HAP-1 (cell line): ENCODE measurements at regions not wholly inside any gene's neighbourhood (a gene's known extent, or its start where the extent isn't known, plus 50 kb on each side); places are given as distances from the start of the nearest gene placed in this dataset.
"Not testable (repeated sequence)": the region's sequence is repeated elsewhere in the genome, so short reads cannot be mapped to it uniquely, and the experiment has no call there.

Experiments
- DNase-seq, 2 experiments: peaks; one replicate each; pipeline ENCODE4 v3.0.0-alpha.2; 2016 to 2020; ENCODE audit warnings: low spot score in 2 of 2
- H3K27me3 ChIP-seq: fragments of 250-450 bp; sonication (Bioruptor Pico); 2 replicates; pipeline ENCODE4 v1.5.1; 2020; ENCODE audit warnings: low read depth, mild to moderate bottlenecking, moderate library complexity
- H3K36me3 ChIP-seq: fragments of 250-450 bp; sonication (Bioruptor Pico); replicated peaks from 2 replicates; pipeline ENCODE4 v1.5.1; 2020; ENCODE audit warnings: mild to moderate bottlenecking
- H3K4me1 ChIP-seq: fragments of 250-450 bp; sonication (Bioruptor Pico); 2 replicates; pipeline ENCODE4 v1.5.1; 2020; ENCODE audit warnings: mild to moderate bottlenecking
- H3K4me3 ChIP-seq: fragments of 250-450 bp; sonication (Bioruptor Pico); 2 replicates; pipeline ENCODE4 v1.5.1; 2020; ENCODE audit warnings: mild to moderate bottlenecking, moderate library complexity
- H3K9me3 ChIP-seq: fragments of 250-450 bp; sonication (Bioruptor Pico); 2 replicates; pipeline ENCODE4 v1.5.1; 2020; ENCODE audit warnings: mild to moderate bottlenecking, moderate library complexity
- in situ Hi-C: fragments of 300-500 bp; cut with MboI; formaldehyde crosslinking; loops from 3 replicates; pipeline ENCODE4 v1.14.3; 2020; ENCODE audit warnings: low sequenced_read_pairs, inconsistent platforms, mixed read lengths

GRCh38 chr2:58494071-58494501 is 253.0 kb upstream of the FANCL start:
- DNase-seq: no peak
- in situ Hi-C loops: no loop called here
- Histone ChIP-seq H3K9me3 (no peaks in the 10 kb centered on the region), H3K36me3 (no peaks in the 10 kb centered on the region), H3K4me3 (no peak overlapping the region), H3K4me1 (no peaks in the 10 kb centered on the region), H3K27me3 (no peaks in the 10 kb centered on the region)

- DNase-seq: no peak
- Histone ChIP-seq H3K4me3 (no peak overlapping the region), H3K9me3 (no peaks in the 10 kb centered on the region), H3K36me3 (no peaks in the 10 kb centered on the region), H3K4me1 (no peaks in the 10 kb centered on the region), H3K27me3 (peaks cover 2% of the 10 kb centered on the region; the same call in 1 of the 2 replicates)
- in situ Hi-C loops: no loop called here
Measured at GRCh38 chr2:58484629-58485028, 243.5 kb upstream of the FANCL start.

GRCh38 chr2:58484221-58484620 is 243.1 kb upstream of the FANCL start:
- DNase-seq: no peak
- in situ Hi-C loops: no loop called here
- Histone ChIP-seq H3K9me3 (no peaks in the 10 kb centered on the region), H3K27me3 (peaks cover 2% of the 10 kb centered on the region; the same call in 1 of the 2 replicates), H3K4me1 (no peaks in the 10 kb centered on the region), H3K36me3 (no peaks in the 10 kb centered on the region), H3K4me3 (no peak overlapping the region)

GRCh38 chr2:58483307-58483706 is 242.2 kb upstream of the FANCL start:
- Histone ChIP-seq H3K4me1 (no peaks in the 10 kb centered on the region), H3K4me3 (no peak overlapping the region), H3K27me3 (peaks cover 2% of the 10 kb centered on the region; the same call in 1 of the 2 replicates), H3K36me3 (no peaks in the 10 kb centered on the region), H3K9me3 (no peaks in the 10 kb centered on the region)
- DNase-seq: no peak
- in situ Hi-C loops: no loop called here

GRCh38 chr2:58481670-58482069 is 240.5 kb upstream of the FANCL start:
- in situ Hi-C loops: no loop called here
- Histone ChIP-seq H3K27me3 (peaks cover 2% of the 10 kb centered on the region; the same call in 1 of the 2 replicates), H3K4me1 (no peaks in the 10 kb centered on the region), H3K36me3 (no peaks in the 10 kb centered on the region), H3K9me3 (no peaks in the 10 kb centered on the region), H3K4me3 (no peak overlapping the region)
- no peak for DNase-seq

GRCh38 chr2:58480141-58480540 is 239.0 kb upstream of the FANCL start:
- Histone ChIP-seq H3K27me3 (peaks cover 3% of the 10 kb centered on the region), H3K36me3 (no peaks in the 10 kb centered on the region), H3K9me3 (no peaks in the 10 kb centered on the region), H3K4me1 (no peaks in the 10 kb centered on the region), H3K4me3 (no peak overlapping the region)
- no peak for DNase-seq
- in situ Hi-C loops: no loop called here

- Histone ChIP-seq H3K4me1 (no peaks in the 10 kb centered on the region), H3K4me3 (no peak overlapping the region), H3K36me3 (no peaks in the 10 kb centered on the region), H3K27me3 (peaks cover 6% of the 10 kb centered on the region), H3K9me3 (no peaks in the 10 kb centered on the region)
- DNase-seq: no peak
- in situ Hi-C loops: no loop called here
Measured at GRCh38 chr2:58479535-58480140, 238.5 kb upstream of the FANCL start.

GRCh38 chr2:58476556-58476955 is 235.4 kb upstream of the FANCL start:
- Histone ChIP-seq H3K4me3 (no peak overlapping the region), H3K36me3 (no peaks in the 10 kb centered on the region), H3K27me3 (peaks cover 11% of the 10 kb centered on the region; the same call in 1 of the 2 replicates), H3K4me1 (no peaks in the 10 kb centered on the region), H3K9me3 (no peaks in the 10 kb centered on the region)
- no peak for DNase-seq
- in situ Hi-C loops: no loop called here

- H3K9me3 ChIP-seq: no peaks in the 10 kb centered on the region
- peaks cover 11% of the 10 kb centered on the region; the same call in 1 of the 2 replicates for H3K27me3 ChIP-seq
- DNase-seq: peak; percentile 7 to 83
- H3K4me3 ChIP-seq: no peak overlapping the region
- H3K36me3 ChIP-seq: no peaks in the 10 kb centered on the region
- no peaks in the 10 kb centered on the region for H3K4me1 ChIP-seq
- in situ Hi-C loops: no loop called here
Measured at GRCh38 chr2:58475756-58476155, 234.6 kb upstream of the FANCL start.

- no peak overlapping the region for H3K4me3 ChIP-seq
- H3K9me3 ChIP-seq: no peaks in the 10 kb centered on the region
- in situ Hi-C loops: no loop called here
- H3K27me3 ChIP-seq: peaks cover 21% of the 10 kb centered on the region
- no peaks in the 10 kb centered on the region for H3K4me1 ChIP-seq
- no peak for DNase-seq
- no peaks in the 10 kb centered on the region for H3K36me3 ChIP-seq
Measured at GRCh38 chr2:58473165-58473564, 232.0 kb upstream of the FANCL start.

- no peak overlapping the region for H3K4me3 ChIP-seq
- H3K27me3 ChIP-seq: peaks cover 12% of the 10 kb centered on the region
- in situ Hi-C loops: no loop called here
- no peak for DNase-seq
- no peaks in the 10 kb centered on the region for H3K4me1 ChIP-seq
- H3K36me3 ChIP-seq: no peaks in the 10 kb centered on the region
- no peaks in the 10 kb centered on the region for H3K9me3 ChIP-seq
Measured at GRCh38 chr2:58466804-58467203, 225.7 kb upstream of the FANCL start.

GRCh38 chr2:58466021-58466420 is 224.9 kb upstream of the FANCL start:
- H3K27me3 ChIP-seq: peaks cover 12% of the 10 kb centered on the region
- H3K9me3 ChIP-seq, H3K36me3 ChIP-seq, H3K4me1 ChIP-seq, H3K4me3 ChIP-seq, in situ Hi-C loops, DNase-seq: not testable (repeated sequence)

GRCh38 chr2:58460670-58461069 is 219.5 kb upstream of the FANCL start:
- no peak overlapping the region for H3K4me3 ChIP-seq
- no peaks in the 10 kb centered on the region for H3K36me3 ChIP-seq
- no peaks in the 10 kb centered on the region for H3K27me3 ChIP-seq
- DNase-seq: no peak
- no peaks in the 10 kb centered on the region for H3K9me3 ChIP-seq
- H3K4me1 ChIP-seq: no peaks in the 10 kb centered on the region
- in situ Hi-C loops: no loop called here

- H3K36me3 ChIP-seq: no peaks in the 10 kb centered on the region
- in situ Hi-C loops: no loop called here
- H3K4me1 ChIP-seq: peaks cover 3% of the 10 kb centered on the region; the same call in 1 of the 2 replicates
- DNase-seq: no peak
- H3K4me3 ChIP-seq: no peak overlapping the region
- no peaks in the 10 kb centered on the region for H3K27me3 ChIP-seq
- no peaks in the 10 kb centered on the region for H3K9me3 ChIP-seq
Measured at GRCh38 chr2:58449286-58450010, 208.3 kb upstream of the FANCL start.
